Transverse colon (tissue), 4 donors: ENCODE measurements at regions not wholly inside any gene's neighbourhood (a gene's known extent, or its start where the extent isn't known, plus 50 kb on each side); places are given as distances from the start of the nearest gene placed in this dataset.

ENCODE experiments used
- POLR2A ChIP-seq: fragments of 450-650 bp; IDR thresholded peaks from one replicate; pipeline ENCODE4 v1.6.1; 2016; ENCODE audit warnings: antibody characterized with exemption, mild to moderate bottlenecking, moderate library complexity
- POLR2AphosphoS5 ChIP-seq, 3 donors: sonication (generic); formaldehyde crosslinking; IDR thresholded peaks; one replicate each; pipeline ENCODE4 v1.6.1; 2016; ENCODE audit warnings: antibody characterized with exemption in 3 of 3
- TF ChIP-seq, protein P1 (sequence below), 5 experiments: fragments of 200-600 bp in 3 of 5; fragments of 450-650 bp in 2 of 5; sonication (generic) in 3 of 5; IDR thresholded peaks; 1 replicate in 2 of 5; 2 replicates in 3 of 5; pipeline ENCODE4 v1.5.1; 2016 to 2017; ENCODE audit warnings: antibody characterized with exemption in 5 of 5, inconsistent platforms in 3 of 5, mild to moderate bottlenecking in 2 of 5, moderate library complexity in 1 of 5

DNA sequence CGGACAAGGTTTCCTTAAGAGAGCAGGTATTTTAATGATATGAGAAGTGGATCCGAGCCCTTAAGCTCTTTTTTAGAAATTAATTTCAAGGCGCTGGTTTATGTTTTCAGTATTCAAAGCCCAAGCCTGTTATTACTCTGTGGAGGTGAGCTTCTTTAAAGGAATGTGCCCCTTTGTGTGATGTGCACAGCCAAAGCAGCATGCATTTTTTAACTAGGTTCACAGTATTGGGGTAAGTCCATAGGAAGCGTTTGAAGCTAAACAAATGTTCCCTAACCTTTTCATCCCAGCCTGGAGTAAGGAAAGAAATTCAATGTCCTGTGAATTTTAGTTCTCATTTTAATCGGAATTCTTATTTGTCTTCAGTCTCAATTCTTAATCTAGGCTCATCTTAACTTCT is 217.5 kb downstream of the KCTD12 start:
- no peak for TF ChIP-seq POLR2A
- TF ChIP-seq, protein P1, sequence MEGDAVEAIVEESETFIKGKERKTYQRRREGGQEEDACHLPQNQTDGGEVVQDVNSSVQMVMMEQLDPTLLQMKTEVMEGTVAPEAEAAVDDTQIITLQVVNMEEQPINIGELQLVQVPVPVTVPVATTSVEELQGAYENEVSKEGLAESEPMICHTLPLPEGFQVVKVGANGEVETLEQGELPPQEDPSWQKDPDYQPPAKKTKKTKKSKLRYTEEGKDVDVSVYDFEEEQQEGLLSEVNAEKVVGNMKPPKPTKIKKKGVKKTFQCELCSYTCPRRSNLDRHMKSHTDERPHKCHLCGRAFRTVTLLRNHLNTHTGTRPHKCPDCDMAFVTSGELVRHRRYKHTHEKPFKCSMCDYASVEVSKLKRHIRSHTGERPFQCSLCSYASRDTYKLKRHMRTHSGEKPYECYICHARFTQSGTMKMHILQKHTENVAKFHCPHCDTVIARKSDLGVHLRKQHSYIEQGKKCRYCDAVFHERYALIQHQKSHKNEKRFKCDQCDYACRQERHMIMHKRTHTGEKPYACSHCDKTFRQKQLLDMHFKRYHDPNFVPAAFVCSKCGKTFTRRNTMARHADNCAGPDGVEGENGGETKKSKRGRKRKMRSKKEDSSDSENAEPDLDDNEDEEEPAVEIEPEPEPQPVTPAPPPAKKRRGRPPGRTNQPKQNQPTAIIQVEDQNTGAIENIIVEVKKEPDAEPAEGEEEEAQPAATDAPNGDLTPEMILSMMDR (IDR thresholded peaks at IDR 0.05): no peak
- no peak for TF ChIP-seq POLR2AphosphoS5 (IDR thresholded peaks at IDR 0.05)
